GM19395 (cell line): ENCODE measurements at regions not wholly inside any gene's neighbourhood (a gene's known extent, or its start where the extent isn't known, plus 50 kb on each side); places are given as distances from the start of the nearest gene placed in this dataset.
"Not testable (repeated sequence)": the region's sequence is repeated elsewhere in the genome, so short reads cannot be mapped to it uniquely, and the experiment has no call there.

Source experiments
- ATAC-seq: cut with Tn5 transposase; IDR thresholded peaks from one replicate; pipeline ENCODE4 v1.9.1; 2021; ENCODE audit warnings: mild to moderate bottlenecking, moderate library complexity; ENCODE audit not compliant: unreplicated experiment

- no peak for ATAC-seq
Observed at GRCh38 chrX:55813150-55813549, 95.6 kb downstream of the RRAGB start.

GRCh38 chrX:55815546-55815945 is 98.0 kb downstream of the RRAGB start:
- ATAC-seq, result no peak

GRCh38 chrX:55816023-55816422 is 98.5 kb downstream of the RRAGB start:
- no peak for ATAC-seq

- ATAC-seq, result no peak
Observed at GRCh38 chrX:55818673-55819375, 101.3 kb downstream of the RRAGB start.

- ATAC-seq, result no peak
Observed at GRCh38 chrX:55839485-55839884, 121.9 kb downstream of the RRAGB start.

GRCh38 chrX:55841962-55842752 is 124.6 kb downstream of the RRAGB start:
- ATAC-seq, result no peak

- ATAC-seq, result not testable (repeated sequence)
Observed at GRCh38 chrX:55866779-55867178, 149.2 kb downstream of the RRAGB start.

- peak; percentile 83 for ATAC-seq
Observed at GRCh38 chrX:55867181-55867651, 149.7 kb downstream of the RRAGB start.

GRCh38 chrX:55867708-55868107 is 150.2 kb downstream of the RRAGB start:
- peak; percentile 64 for ATAC-seq

- ATAC-seq, result no peak
Observed at GRCh38 chrX:55874807-55875206, 157.3 kb downstream of the RRAGB start.

GRCh38 chrX:55883541-55883940 is 166.0 kb downstream of the RRAGB start:
- not testable (repeated sequence) for ATAC-seq

- peak; percentile 78 for ATAC-seq
Observed at GRCh38 chrX:55907968-55908607, 190.5 kb downstream of the RRAGB start.

GRCh38 chrX:55908661-55909212 is 191.2 kb downstream of the RRAGB start:
- ATAC-seq, result peak; percentile 66

GRCh38 chrX:55919367-55920221 is 202.0 kb downstream of the RRAGB start:
- ATAC-seq, result peak; percentile 95

GRCh38 chrX:55924574-55924973 is 207.0 kb downstream of the RRAGB start:
- no peak for ATAC-seq

- not testable (repeated sequence) for ATAC-seq
Observed at GRCh38 chrX:55928529-55928928, 211.0 kb downstream of the RRAGB start.
